Astrocyte (in vitro differentiated cells and primary cell): ENCODE measurements at regions not wholly inside any gene's neighbourhood (a gene's known extent, or its start where the extent isn't known, plus 50 kb on each side); places are given as distances from the start of the nearest gene placed in this dataset.

Experiments
- DNase-seq: peaks from one replicate; pipeline ENCODE4 v3.0.0-alpha.2; 2010; ENCODE audit warnings: low read depth
- FAIRE-seq: peaks from 2 replicates; lab custom pipeline; 2011; peaks lifted over from hg19 to GRCh38; lab: Jason Lieb, UNC
- H2AFZ ChIP-seq: 2 replicates; pipeline ENCODE4 v1.6.0; 2012; ENCODE audit warnings: low read depth, low read length, inconsistent platforms
- H3K27ac ChIP-seq: 2 replicates; pipeline ENCODE4 v1.5.1; 2011; ENCODE audit warnings: low read depth, low read length, inconsistent platforms
- H3K27me3 ChIP-seq: 2 replicates; pipeline ENCODE4 v1.6.0; 2011; ENCODE audit warnings: low read length, inconsistent platforms; ENCODE audit not compliant: insufficient read depth
- H3K36me3 ChIP-seq: 2 replicates; pipeline ENCODE4 v1.5.1; 2011; ENCODE audit warnings: low read length, inconsistent platforms; ENCODE audit not compliant: insufficient read depth
- H3K4me1 ChIP-seq: 2 replicates; pipeline ENCODE4 v1.5.1; 2011; ENCODE audit warnings: low read length, inconsistent platforms; ENCODE audit not compliant: insufficient read depth
- H3K4me2 ChIP-seq: 2 replicates; pipeline ENCODE4 v1.6.0; 2012; ENCODE audit warnings: low read length, inconsistent platforms
- H3K4me3 ChIP-seq: 2 replicates; pipeline ENCODE4 v1.5.1; 2011; ENCODE audit warnings: low read depth, mild to moderate bottlenecking, low read length, inconsistent platforms; ENCODE audit not compliant: insufficient read depth
- H3K79me2 ChIP-seq: 2 replicates; pipeline ENCODE4 v1.6.0; 2012; ENCODE audit warnings: mild to moderate bottlenecking, low read length, inconsistent platforms; ENCODE audit not compliant: insufficient read depth
- H3K9ac ChIP-seq: 2 replicates; pipeline ENCODE4 v1.6.0; 2012; ENCODE audit warnings: mild to moderate bottlenecking, low read length, inconsistent platforms
- H3K9me3 ChIP-seq: 2 replicates; pipeline ENCODE4 v1.5.1; 2012; ENCODE audit warnings: low read depth, mild to moderate bottlenecking, low read length, inconsistent platforms; ENCODE audit not compliant: insufficient read depth
- H4K20me1 ChIP-seq: 2 replicates; pipeline ENCODE4 v1.6.0; 2012; ENCODE audit warnings: low read length, inconsistent platforms; ENCODE audit not compliant: insufficient read depth
- H3K27ac Mint-ChIP-seq: one replicate; pipeline ENCODE4 v1.8.0; 2021; ENCODE audit warnings: mild to moderate bottlenecking, mixed read lengths; ENCODE audit not compliant: unreplicated experiment
- H3K27me3 Mint-ChIP-seq: one replicate; pipeline ENCODE4 v1.8.0; 2021; ENCODE audit warnings: low read depth, mixed read lengths; ENCODE audit not compliant: unreplicated experiment
- H3K36me3 Mint-ChIP-seq: one replicate; pipeline ENCODE4 v1.8.0; 2021; ENCODE audit warnings: low read depth, mixed read lengths; ENCODE audit not compliant: unreplicated experiment
- H3K4me1 Mint-ChIP-seq: one replicate; pipeline ENCODE4 v1.8.0; 2021; ENCODE audit warnings: low read depth, mixed read lengths; ENCODE audit not compliant: unreplicated experiment
- H3K4me3 Mint-ChIP-seq: one replicate; pipeline ENCODE4 v1.8.0; 2021; ENCODE audit warnings: mild to moderate bottlenecking, moderate library complexity, mixed read lengths; ENCODE audit not compliant: unreplicated experiment
- H3K9me3 Mint-ChIP-seq: one replicate; pipeline ENCODE4 v1.8.0; 2021; ENCODE audit warnings: mild to moderate bottlenecking, mixed read lengths; ENCODE audit not compliant: unreplicated experiment
- CTCF ChIP-seq: IDR thresholded peaks from 2 replicates; pipeline ENCODE4 v1.5.1; 2011; ENCODE audit warnings: low read depth, mild to moderate bottlenecking, inconsistent platforms, low read length, moderate library complexity; ENCODE audit not compliant: insufficient read depth
- EZH2 ChIP-seq: IDR thresholded peaks from 2 replicates; pipeline ENCODE4 v1.6.1; 2012; ENCODE audit warnings: mild to moderate bottlenecking, low read length, inconsistent platforms; ENCODE audit not compliant: insufficient read depth

- Histone ChIP-seq H3K9ac (no peak overlapping the region), H3K27me3 (no peaks in the 10 kb centered on the region), H3K4me2 (no peak overlapping the region), H3K36me3 (no peaks in the 10 kb centered on the region), H2AFZ (no peak overlapping the region), H3K27ac (no peak overlapping the region), H3K79me2 (no peaks in the 10 kb centered on the region), H3K9me3 (no peaks in the 10 kb centered on the region), H3K4me1 (no peaks in the 10 kb centered on the region), H3K4me3 (no peak overlapping the region), H4K20me1 (no peaks in the 10 kb centered on the region)
- H3K27me3 Mint-ChIP-seq, result peaks cover 2% of the 10 kb centered on the region
- DNase-seq (no peak), FAIRE-seq (no peak)
- no peak overlapping the region for H3K27ac Mint-ChIP-seq
- no peak overlapping the region for H3K4me3 Mint-ChIP-seq
- TF ChIP-seq EZH2, result no peak
- no peak for TF ChIP-seq CTCF
- no peaks in the 10 kb centered on the region for H3K36me3 Mint-ChIP-seq
- peaks cover 13% of the 10 kb centered on the region for H3K9me3 Mint-ChIP-seq
- H3K4me1 Mint-ChIP-seq, result no peaks in the 10 kb centered on the region
Measured at GRCh38 chr22:47245786-47246185, 483.3 kb downstream of the TBC1D22A start.

GRCh38 chr22:47245286-47245685, 482.8 kb downstream of the TBC1D22A start:
- H3K9me3 Mint-ChIP-seq, result peaks cover 13% of the 10 kb centered on the region
- Histone ChIP-seq H3K9ac (no peak overlapping the region), H3K36me3 (no peaks in the 10 kb centered on the region), H3K4me2 (no peak overlapping the region), H2AFZ (no peak overlapping the region), H3K9me3 (no peaks in the 10 kb centered on the region), H3K27ac (no peak overlapping the region), H3K79me2 (no peaks in the 10 kb centered on the region), H3K4me3 (no peak overlapping the region), H3K27me3 (no peaks in the 10 kb centered on the region), H3K4me1 (no peaks in the 10 kb centered on the region), H4K20me1 (no peaks in the 10 kb centered on the region)
- no peak overlapping the region for H3K27ac Mint-ChIP-seq
- H3K27me3 Mint-ChIP-seq, result peaks cover 2% of the 10 kb centered on the region
- no peak for DNase-seq
- no peak for FAIRE-seq
- no peaks in the 10 kb centered on the region for H3K36me3 Mint-ChIP-seq
- H3K4me3 Mint-ChIP-seq, result no peak overlapping the region
- no peaks in the 10 kb centered on the region for H3K4me1 Mint-ChIP-seq
- TF ChIP-seq EZH2 (no peak), CTCF (no peak)

GRCh38 chr22:47240116-47240515, 477.7 kb downstream of the TBC1D22A start:
- no peaks in the 10 kb centered on the region for H3K4me1 Mint-ChIP-seq
- Histone ChIP-seq H3K27me3 (no peaks in the 10 kb centered on the region), H3K4me2 (no peak overlapping the region), H3K4me1 (no peaks in the 10 kb centered on the region), H3K9ac (no peak overlapping the region), H3K9me3 (no peaks in the 10 kb centered on the region), H4K20me1 (no peaks in the 10 kb centered on the region), H3K4me3 (no peak overlapping the region), H2AFZ (no peak overlapping the region), H3K79me2 (no peaks in the 10 kb centered on the region), H3K36me3 (no peaks in the 10 kb centered on the region), H3K27ac (no peak overlapping the region)
- TF ChIP-seq CTCF, result no peak
- no peak for TF ChIP-seq EZH2
- H3K4me3 Mint-ChIP-seq, result no peak overlapping the region
- peaks cover 3% of the 10 kb centered on the region for H3K27me3 Mint-ChIP-seq
- H3K9me3 Mint-ChIP-seq, result peaks cover 7% of the 10 kb centered on the region
- H3K27ac Mint-ChIP-seq, result no peak overlapping the region
- FAIRE-seq (no peak), DNase-seq (no peak)
- peaks cover 6% of the 10 kb centered on the region for H3K36me3 Mint-ChIP-seq
